Germinal center (tissue), 1 donor: ENCODE measurements at regions not wholly inside any gene's neighbourhood (a gene's known extent, or its start where the extent isn't known, plus 50 kb on each side); places are given as distances from the start of the nearest gene placed in this dataset.
"Not testable (repeated sequence)": the region's sequence is repeated elsewhere in the genome, so short reads cannot be mapped to it uniquely, and the experiment has no call there.

Experiments used
- DNase-seq: peaks from one replicate; pipeline ENCODE4 v3.0.0; 2012; ENCODE audit warnings: mixed read lengths, low spot score

DNA sequence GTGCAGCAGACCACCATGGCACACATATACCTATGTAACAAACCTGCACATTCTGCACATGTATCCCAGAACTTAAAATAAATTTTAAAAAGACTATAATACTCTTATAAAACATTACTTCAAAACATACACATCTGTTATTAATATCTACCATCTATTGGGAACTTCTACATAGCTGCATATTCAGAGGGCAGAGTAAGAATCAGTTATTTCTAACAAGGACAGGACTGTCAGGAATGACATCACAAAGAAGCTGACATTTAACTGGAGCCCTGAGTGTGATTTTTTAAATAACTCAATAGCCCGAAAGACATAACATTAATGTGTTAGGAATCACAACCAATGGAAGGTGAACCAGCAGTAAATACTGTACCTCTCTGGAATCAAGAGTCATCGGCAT is 276.7 kb upstream of the ECI2 start:
- DNase-seq: no peak

DNA sequence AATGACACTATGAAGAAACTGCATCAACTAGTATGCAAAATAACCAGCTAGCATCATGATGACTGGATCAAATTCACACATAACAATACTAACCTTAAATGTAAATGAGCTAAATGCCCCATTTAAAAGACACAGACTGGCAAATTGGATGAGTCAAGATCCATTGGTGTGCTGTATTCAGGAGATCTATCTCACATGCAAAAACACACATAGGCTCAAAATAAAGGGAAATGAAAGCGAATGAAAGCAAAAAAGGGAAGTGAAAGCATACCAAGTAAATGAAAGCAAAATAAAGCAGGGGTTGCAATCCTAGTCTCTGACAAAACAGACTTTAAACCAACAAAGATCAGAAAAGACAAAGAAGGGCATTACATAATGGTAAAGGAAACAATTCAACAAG is 272.3 kb upstream of the ECI2 start:
- not testable (repeated sequence) for DNase-seq

GRCh38 chr6:4405621-4406212 is 270.3 kb upstream of the ECI2 start:
- no peak for DNase-seq

GRCh38 chr6:4404415-4404814 is 269.0 kb upstream of the ECI2 start:
- no peak for DNase-seq

GRCh38 chr6:4403828-4404227 is 268.5 kb upstream of the ECI2 start:
- no peak for DNase-seq

- DNase-seq: no peak
Observed at GRCh38 chr6:4403023-4403752, 267.8 kb upstream of the ECI2 start.

DNA sequence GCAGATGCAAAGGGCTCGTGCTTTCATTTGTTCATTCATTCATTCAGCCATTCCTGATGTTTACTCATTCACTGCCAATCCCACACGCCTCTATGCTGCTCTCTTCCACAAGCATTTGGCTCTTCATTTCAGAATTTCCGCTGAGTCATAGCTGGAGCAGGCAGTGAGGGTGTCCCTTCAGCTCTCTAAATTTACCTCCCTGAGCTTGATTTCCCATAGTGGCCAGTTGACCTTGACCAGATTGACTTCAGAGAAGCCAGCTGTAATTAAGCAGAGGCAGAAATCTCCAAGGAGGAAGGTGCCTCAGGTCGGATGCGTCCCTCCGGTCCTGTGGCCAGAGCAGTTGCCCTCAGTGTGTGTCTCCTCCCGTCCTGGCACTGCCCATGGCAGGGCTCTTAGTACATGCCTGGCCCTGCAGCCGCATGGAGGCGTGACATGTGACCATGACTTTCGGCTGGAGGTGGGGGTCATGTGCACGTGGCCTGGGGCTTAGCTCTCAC is 267.2 kb upstream of the ECI2 start:
- DNase-seq: no peak

DNA sequence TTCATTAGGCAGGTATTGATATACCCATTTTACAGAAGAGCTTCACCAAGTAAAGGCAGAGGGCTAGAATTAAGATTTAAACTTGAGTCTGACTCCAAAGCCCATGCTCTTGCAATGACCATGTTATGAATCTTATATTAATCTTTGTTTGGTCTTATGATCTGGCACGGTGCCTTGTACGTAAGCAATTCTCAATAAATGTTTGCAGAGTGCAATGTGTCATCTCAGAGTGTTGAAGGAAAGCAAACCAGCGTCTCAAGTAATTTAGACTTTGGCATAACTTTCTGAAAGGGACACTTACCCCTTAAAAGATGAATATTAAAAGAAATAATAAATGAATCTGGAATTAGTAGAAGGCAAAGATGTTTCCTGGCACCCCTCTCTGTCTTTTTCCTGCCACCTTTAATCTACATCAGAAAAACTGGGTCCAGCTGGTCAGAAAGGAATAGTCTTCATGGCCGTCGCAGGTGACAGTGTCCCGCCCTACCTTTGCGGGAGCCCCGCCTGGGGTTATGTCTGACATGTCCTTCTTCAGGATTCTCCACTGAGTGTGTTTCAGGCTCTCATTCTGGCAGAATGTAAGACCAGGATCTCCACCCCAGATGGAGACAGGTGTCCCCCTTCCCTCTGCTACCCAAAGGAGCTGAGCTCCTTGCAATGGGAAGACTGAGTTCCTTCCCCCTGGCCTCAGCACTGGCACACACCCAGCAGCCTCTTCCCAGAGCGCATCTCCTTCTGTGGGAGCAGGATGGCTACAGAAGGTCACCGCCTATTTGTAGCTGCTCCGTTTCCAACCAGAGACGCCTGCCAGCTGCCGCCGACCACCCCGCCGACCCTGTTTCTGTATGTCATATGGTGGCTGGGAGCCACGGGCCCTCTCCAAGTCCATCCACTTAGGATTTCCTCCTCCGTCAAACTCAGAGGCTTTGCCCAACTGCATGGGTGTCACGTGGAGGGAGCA is 266.3 kb upstream of the ECI2 start:
- no peak for DNase-seq

DNA sequence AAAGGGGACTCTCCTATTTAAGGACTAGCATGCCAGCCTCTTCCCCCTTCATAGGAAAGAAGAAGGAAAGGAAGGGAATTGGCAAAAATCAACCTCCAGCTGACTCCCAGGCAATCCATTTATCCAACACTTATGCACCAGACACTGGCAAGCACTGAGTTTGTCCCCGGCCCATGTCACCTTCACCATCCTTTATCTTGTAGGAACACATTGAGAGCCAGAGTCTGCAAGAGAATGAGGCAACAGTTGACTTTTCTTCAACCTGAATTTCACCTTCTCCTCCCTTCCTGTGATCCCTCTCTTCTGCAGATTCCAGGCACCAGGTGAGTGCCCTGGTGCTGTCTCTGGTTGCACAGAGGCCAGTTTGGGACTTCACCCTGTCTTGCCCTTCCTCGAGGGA is 264.3 kb upstream of the ECI2 start:
- no peak for DNase-seq

DNA sequence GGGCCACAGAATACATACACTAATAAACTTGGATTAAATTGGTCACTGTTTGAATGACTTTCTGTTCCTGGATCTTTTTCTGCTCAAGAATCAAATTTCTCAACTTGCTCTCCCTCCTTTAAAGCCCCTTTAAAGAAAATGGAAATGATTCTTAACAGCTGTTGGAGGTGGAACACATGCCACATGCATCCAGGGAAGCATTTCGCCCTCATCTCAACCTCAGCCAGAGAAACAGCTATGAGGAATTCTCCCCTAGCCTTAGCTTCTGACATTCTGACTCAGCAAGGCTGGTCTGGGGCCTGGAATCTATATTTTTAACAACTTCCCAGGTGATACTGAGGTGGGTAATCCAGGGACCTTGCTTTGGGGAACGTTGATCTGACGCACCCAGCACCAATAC is 263.4 kb upstream of the ECI2 start:
- no peak for DNase-seq

- no peak for DNase-seq
Observed at GRCh38 chr6:4397307-4397706, 261.9 kb upstream of the ECI2 start.

GRCh38 chr6:4396044-4396443 is 260.7 kb upstream of the ECI2 start:
- DNase-seq: no peak

DNA sequence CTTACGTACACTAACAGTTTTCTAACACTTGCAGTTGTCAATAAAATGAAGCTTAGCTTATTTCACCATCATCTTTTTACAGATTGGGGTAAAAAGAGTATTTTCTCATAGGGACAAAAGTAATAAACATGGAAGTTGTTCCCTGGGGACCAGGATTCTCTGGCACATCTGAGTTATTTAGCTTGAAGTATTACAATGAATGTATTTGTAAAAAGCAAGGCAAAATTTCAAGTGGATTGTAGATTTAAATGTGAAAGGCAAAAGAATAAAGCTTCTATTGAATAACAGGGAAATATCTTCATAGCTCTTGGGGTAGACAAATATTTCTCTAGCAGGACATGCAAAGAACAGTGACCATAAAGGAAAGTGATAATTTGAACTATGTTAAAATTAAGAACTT is 260.0 kb upstream of the ECI2 start:
- no peak for DNase-seq

GRCh38 chr6:4394786-4395185 is 259.4 kb upstream of the ECI2 start:
- DNase-seq: no peak

GRCh38 chr6:4388675-4389074 is 253.3 kb upstream of the ECI2 start:
- no peak for DNase-seq

DNA sequence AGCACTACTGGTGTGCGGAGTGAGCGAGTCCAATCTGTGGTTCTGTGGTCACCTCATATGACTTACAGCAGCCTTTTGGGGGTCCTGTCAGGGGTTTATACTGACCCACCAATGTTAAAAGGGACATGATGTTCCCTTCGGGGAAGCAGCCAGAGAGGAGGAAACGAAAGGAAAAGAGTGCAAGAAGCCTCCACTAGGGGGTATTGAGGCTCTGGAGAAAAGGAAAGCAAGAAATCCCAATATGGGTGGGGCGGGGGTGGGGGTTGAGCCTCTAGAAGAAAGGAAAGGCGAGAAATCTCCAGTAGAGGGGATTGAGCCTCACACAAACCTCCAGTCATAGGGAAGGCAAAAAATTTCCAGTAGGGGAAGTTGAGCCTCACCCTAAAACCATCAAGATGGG is 249.3 kb upstream of the ECI2 start:
- no peak for DNase-seq

DNA sequence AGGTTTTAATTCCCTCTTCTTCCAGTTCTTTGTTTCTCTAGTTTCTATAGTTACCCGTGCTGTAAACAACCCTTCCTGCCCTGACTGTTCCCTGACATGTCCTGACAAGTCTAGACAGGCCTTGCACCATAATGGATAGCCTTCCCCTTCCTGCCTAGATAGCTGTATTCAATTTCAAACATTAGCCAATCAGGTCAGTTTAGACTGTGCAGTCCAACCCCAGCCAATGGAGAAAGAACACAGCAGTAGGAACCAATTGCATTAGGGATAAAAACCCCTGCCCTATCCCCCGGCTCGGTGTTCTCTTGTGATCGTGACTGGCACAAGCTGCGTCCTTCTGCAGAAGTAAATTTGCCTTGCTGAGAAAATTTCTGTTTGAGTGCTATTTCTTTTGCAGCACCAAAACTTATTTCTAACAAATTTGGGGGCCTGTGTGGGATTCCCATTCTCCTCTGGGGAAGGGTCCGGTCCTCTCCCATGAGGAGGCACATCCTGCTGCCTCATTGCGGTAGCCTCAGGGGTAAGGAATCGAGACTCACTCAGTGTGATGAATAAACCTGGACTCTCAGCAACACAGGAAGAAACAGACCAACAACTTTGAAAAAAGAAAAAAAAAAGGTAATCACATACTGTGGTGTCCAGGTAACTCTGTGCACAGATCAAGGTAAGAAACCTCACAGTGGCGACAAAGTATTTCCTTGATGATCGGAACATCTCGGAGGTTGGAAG is 248.7 kb upstream of the ECI2 start:
- DNase-seq: no peak

DNA sequence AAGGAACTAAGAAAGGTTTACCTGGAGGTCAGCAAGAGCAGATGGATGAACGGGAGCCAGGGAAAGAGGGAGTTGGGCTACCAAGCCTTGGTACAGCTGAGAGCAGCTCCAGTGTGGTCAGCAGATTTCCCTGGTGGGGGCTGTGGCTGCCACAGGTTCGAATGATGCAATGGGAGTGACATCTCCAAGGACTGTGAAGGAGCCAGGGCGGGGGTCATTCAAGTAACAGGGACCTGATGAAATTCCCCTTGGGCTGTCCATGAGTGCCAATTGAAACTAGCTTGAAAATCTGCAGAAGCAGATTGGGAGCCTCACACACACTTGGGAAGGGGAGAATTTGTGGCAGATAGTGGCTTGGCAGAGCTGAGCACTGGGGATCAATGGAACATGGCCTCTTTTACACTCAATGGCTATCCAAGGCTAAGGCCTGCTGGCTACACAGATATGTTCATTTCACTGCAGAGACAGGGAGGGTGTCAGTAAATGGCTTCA is 247.0 kb upstream of the ECI2 start:
- no peak for DNase-seq

DNA sequence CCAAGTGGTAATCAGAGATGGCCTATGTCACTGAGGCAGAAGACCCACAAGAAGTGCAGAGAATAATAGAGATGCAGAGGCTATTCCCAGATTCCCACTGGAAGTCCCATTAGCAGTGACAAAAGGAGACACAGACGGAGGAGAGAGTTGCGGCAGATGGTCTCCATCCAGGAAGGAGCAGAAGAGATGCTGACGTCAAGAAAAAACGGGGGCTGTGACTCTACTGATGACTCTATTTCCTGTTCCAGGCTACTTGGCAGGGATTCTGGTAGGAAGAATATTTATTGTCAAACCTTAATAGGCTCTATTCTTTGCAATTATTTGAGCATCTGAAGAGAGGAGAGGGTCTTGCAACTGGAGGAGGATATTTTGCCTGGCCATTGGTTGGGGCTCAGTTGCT is 246.0 kb upstream of the ECI2 start:
- DNase-seq: no peak

GRCh38 chr6:4380881-4381281 is 245.5 kb upstream of the ECI2 start:
- DNase-seq: no peak

- DNase-seq: no peak
Observed at GRCh38 chr6:4379958-4380357, 244.6 kb upstream of the ECI2 start.
